Naive B cell (primary cell): ENCODE measurements at regions not wholly inside any gene's neighbourhood (a gene's known extent, or its start where the extent isn't known, plus 50 kb on each side); places are given as distances from the start of the nearest gene placed in this dataset.

Experiments
- ATAC-seq, 2 donors: fragments of 150-1000 bp; cut with Tn5 transposase; 2 replicates each; pipeline ENCODE4 v1.10.0; 2021; ENCODE audit warnings: low read depth in 2 of 2, mild to moderate bottlenecking in 2 of 2, moderate library complexity in 2 of 2
- DNase-seq: peaks from one replicate; pipeline ENCODE4 v3.0.0; 2022
- H3K27ac Mint-ChIP-seq, 6 donors: one replicate each; pipeline ENCODE4 v1.8.0; 2020 to 2022; ENCODE audit warnings: mild to moderate bottlenecking in 6 of 6, mixed read lengths in 6 of 6, moderate library complexity in 5 of 6, inconsistent platforms in 2 of 6
- H3K27me3 Mint-ChIP-seq, 3 donors: one replicate each; pipeline ENCODE4 v1.8.0; 2021 to 2022; ENCODE audit warnings: mixed read lengths in 3 of 3, mild to moderate bottlenecking in 1 of 3
- H3K36me3 Mint-ChIP-seq, 2 donors: one replicate each; pipeline ENCODE4 v1.8.0; 2020 to 2022; ENCODE audit warnings: mixed read lengths in 2 of 2, inconsistent platforms in 1 of 2, mild to moderate bottlenecking in 1 of 2
- H3K4me1 Mint-ChIP-seq, 3 donors: one replicate each; pipeline ENCODE4 v1.8.0; 2020 to 2022; ENCODE audit warnings: mixed read lengths in 3 of 3, inconsistent platforms in 1 of 3, mild to moderate bottlenecking in 1 of 3, moderate library complexity in 1 of 3
- H3K4me3 Mint-ChIP-seq, 8 donors: one replicate each; pipeline ENCODE4 v1.8.0; 2020 to 2022; ENCODE audit warnings: mild to moderate bottlenecking in 8 of 8, mixed read lengths in 8 of 8, moderate library complexity in 8 of 8, inconsistent platforms in 2 of 8
- H3K9me3 Mint-ChIP-seq, 7 donors: one replicate each; pipeline ENCODE4 v1.8.0; 2020 to 2022; ENCODE audit warnings: mixed read lengths in 7 of 7, mild to moderate bottlenecking in 5 of 7, inconsistent platforms in 2 of 7, moderate library complexity in 1 of 7

DNA sequence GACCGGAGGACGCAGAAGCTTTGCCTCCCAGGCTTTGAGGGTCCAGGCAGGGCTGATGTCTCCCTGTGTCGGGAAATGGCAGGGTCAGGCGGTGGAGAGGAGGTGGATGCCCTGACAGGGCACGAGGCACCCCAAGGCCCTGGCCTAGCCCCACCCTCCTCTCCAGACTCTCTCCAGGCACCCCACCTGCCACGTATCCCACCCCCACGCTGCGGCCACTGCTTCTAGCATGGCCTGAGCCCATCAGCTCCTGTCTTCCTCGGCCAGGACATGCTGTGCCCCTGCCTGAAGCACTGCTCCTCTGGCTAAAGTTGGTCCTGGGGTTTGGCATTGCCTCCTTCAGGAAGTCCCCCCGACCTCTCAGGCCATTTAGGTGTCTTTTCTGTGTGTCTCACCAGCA lies 64.2 kb upstream of the RXRA start:
- DNase-seq, result no peak
- no peak overlapping the region for H3K27ac Mint-ChIP-seq
- peaks cover 0 to 8% (median 2%) of the 10 kb centered on the region in 7 donors for H3K9me3 Mint-ChIP-seq
- no peak for ATAC-seq
- H3K27me3 Mint-ChIP-seq, result peaks cover 4 to 48% (median 38%) of the 10 kb centered on the region in 3 donors
- H3K36me3 Mint-ChIP-seq, result no peaks in the 10 kb centered on the region
- peaks cover 16 to 23% (median 17%) of the 10 kb centered on the region in 3 donors for H3K4me1 Mint-ChIP-seq
- no peak overlapping the region for H3K4me3 Mint-ChIP-seq

DNA sequence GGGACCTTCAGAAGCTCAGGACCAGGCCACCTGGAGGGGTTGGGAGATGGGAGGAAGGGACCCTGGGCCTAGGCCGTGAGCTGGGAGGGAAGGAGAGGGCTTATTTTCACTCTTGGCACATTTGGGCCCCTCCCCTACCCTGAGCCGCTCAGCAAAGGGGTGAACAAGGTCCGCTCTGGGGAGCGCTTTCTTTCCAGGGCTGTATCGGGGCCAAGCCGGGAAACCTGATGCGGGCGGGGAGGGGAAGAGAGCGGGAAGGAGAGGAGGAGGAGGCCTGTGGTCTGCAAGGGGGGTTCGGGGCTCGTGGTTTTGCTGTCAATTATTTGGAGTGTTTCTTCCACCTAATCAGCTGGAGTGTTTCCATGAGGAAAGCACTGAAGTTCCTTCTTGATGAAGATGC lies 62.7 kb upstream of the RXRA start:
- H3K27ac Mint-ChIP-seq, result no peak overlapping the region
- no peak for ATAC-seq

DNA sequence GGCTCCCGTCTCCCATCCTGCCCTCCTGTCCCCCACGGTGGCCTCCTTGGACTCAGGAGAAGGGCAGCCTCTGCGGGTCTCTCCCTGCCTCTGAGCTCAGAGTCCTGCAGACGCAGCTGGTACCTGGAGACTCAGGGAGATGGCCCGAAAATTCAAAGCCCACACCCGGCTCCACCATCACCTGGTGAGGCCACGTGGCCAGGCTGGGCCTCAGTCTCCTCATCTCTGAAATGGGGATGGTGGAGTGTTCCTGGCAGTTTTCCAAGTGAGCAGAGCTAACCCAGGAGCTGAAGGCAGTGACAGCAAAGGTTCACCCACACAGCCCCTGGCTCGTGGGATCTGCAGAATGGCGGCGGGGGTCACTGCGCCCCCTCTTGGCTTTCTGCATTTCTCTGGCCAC lies 62.1 kb upstream of the RXRA start:
- H3K4me1 Mint-ChIP-seq, result peaks cover 28 to 44% (median 36%) of the 10 kb centered on the region in 3 donors

More for the DNA sequence above, 62.7 kb upstream of the RXRA start:
- no peaks in the 10 kb centered on the region for H3K36me3 Mint-ChIP-seq
- H3K27me3 Mint-ChIP-seq, result peaks cover 4 to 38% (median 28%) of the 10 kb centered on the region in 3 donors
- H3K4me1 Mint-ChIP-seq, result peaks cover 23 to 38% (median 32%) of the 10 kb centered on the region in 3 donors
- DNase-seq, result no peak
- peak overlapping the region in 2 of 8 donors; percentile 30 to 68 for H3K4me3 Mint-ChIP-seq
- H3K9me3 Mint-ChIP-seq, result peaks cover 0 to 8% (median 2%) of the 10 kb centered on the region in 7 donors

DNA sequence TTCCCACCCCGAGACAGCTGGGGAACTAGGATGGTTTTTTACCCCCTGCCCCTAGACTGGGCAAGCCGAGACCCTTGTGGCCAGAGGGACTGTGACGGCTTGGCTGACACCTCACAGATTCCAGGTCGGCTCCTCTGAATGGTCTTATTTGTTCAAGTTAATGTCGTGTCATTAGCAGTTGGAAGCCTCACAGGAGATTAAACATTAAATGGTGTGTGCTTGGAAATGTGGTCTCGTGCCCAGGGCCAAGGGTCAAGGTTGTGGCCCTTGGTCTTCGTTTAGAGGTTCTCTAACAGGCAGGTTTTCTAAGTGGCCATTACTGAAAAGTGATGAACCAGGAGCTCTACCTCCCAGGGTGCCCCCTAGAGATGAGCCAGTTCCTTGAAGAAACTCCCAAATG lies 61.2 kb upstream of the RXRA start:
- DNase-seq (no peak), ATAC-seq (no peak)
- Mint-ChIP-seq H3K4me3 (peak overlapping the region in 1 of 8 donors; percentile 15), H3K36me3 (no peaks in the 10 kb centered on the region), H3K4me1 (peaks cover 30 to 53% (median 40%) of the 10 kb centered on the region in 3 donors), H3K27me3 (peaks cover 4 to 38% (median 28%) of the 10 kb centered on the region in 3 donors), H3K27ac (no peak overlapping the region), H3K9me3 (peaks cover 0 to 8% (median 2%) of the 10 kb centered on the region in 7 donors)

More for the DNA sequence above, 62.1 kb upstream of the RXRA start:
- H3K27ac Mint-ChIP-seq, result no peak overlapping the region
- H3K4me3 Mint-ChIP-seq, result peak overlapping the region in 1 of 8 donors; percentile 30
- H3K27me3 Mint-ChIP-seq, result peaks cover 4 to 38% (median 28%) of the 10 kb centered on the region in 3 donors
- DNase-seq (no peak), ATAC-seq (no peak)
- peaks cover 0 to 8% (median 2%) of the 10 kb centered on the region in 7 donors for H3K9me3 Mint-ChIP-seq
- H3K36me3 Mint-ChIP-seq, result no peaks in the 10 kb centered on the region

DNA sequence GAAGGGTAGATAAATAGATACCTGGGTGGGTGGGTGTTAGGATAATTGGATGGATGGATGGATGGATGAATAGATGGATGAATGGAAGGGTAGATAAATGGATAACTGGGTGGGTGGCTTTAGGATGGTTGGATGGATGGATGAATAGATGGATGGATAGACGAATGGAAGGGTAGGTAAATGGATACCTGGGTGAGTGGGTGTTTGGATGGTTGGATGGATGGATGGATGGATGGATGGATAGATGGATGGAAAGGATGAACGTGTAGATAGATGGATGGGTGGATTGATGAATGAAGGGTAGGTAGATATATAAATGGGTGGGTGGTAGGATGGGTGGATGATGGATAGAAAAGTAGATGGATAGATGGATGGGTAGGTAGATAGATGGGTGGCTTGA lies 59.8 kb upstream of the RXRA start:
- H3K27ac Mint-ChIP-seq, result peak overlapping the region; percentile 8 to 70 (median 36)

DNA sequence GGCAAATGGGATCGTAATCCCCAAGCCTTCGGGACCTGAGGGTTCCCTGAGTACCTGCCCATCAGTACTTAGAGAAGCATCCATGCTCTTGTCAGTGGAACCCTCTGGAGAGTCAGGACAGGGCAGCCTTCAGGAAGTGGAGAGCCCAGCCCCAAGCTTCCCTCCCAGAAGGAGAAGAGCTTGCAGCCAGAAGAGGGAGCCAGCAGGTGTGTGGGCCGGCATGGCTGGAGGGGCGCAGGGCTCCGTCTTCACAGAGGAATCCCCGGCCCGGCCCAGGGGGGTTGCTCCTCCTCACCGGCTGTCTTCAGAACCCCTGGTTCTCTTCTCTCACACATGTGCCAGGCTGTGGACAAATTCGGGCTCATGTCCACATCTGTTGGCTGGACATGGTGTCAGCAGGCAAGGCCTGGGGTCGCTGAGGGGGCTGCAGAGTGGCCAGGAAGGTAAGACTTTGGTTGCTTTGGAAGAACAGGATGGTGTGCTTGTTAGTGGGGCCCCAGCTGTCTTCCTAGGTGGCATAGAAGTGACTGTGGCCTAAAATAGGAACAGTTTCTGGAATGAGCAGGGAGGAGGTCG lies 58.9 kb upstream of the RXRA start:
- Mint-ChIP-seq H3K4me3 (peak overlapping the region in 4 of 8 donors; percentile 41 to 83 (median 66)), H3K27ac (peak overlapping the region in 2 of 6 donors; percentile 40 to 59), H3K36me3 (no peaks in the 10 kb centered on the region), H3K27me3 (peaks cover 4 to 24% (median 11%) of the 10 kb centered on the region in 3 donors), H3K4me1 (peaks cover 43 to 74% (median 59%) of the 10 kb centered on the region in 3 donors), H3K9me3 (peaks cover 0 to 8% (median 2%) of the 10 kb centered on the region in 7 donors)
- ATAC-seq (no peak), DNase-seq (no peak)

More for the DNA sequence above, 59.8 kb upstream of the RXRA start:
- H3K4me3 Mint-ChIP-seq, result peak overlapping the region in 5 of 8 donors; percentile 7 to 62 (median 26)
- H3K27me3 Mint-ChIP-seq, result peaks cover 4 to 33% (median 20%) of the 10 kb centered on the region in 3 donors
- ATAC-seq (no peak), DNase-seq (no peak)
- peaks cover 0 to 8% (median 2%) of the 10 kb centered on the region in 7 donors for H3K9me3 Mint-ChIP-seq
- H3K4me1 Mint-ChIP-seq, result peaks cover 36 to 66% (median 50%) of the 10 kb centered on the region in 3 donors
- H3K36me3 Mint-ChIP-seq, result no peaks in the 10 kb centered on the region

DNA sequence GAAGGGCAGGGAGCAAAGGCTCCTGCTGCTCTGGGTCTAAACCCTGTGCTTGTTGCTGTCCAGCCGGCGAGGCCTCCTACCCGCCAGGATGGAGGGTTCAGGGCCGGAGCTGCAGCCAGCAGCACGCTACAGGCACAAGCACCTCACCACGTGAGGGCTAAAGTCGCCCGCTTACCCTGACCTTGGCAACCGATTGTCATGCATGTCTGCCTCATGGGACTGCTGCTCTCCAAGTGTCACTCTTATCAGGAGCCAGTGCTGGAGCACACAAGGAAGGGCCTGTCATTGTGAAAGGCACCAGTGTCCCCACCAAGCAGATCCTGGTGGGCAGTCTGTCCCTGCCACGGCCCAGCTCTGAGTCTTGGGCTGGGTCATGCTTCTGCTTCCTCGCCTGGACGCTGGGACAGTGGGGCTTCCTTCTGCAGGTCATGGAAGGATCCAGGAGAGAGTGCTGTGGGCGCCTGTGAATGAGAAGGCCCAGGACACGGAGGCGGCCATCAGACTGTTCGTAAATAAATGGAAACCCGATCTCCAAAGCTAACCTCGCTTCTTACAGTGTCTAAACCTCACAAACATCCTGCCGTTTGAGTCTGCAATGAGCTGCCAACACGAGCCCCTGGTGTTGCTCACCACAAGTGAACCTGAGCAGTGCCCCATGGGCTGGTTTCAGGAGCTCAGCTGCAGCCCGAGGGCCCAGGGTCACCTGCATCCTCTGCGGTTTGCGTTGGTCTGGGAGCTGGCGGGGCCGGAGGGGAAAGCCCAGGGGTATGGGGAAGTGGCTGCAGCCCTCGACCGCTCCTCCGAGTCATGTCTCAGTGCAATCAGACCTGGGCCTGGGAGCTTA lies 58.2 kb upstream of the RXRA start:
- H3K27me3 Mint-ChIP-seq, result peaks cover 4 to 17% (median 8%) of the 10 kb centered on the region in 3 donors
- DNase-seq (peak; percentile 65), ATAC-seq (peak; percentile 79 to 88)
- no peaks in the 10 kb centered on the region for H3K36me3 Mint-ChIP-seq
- H3K4me3 Mint-ChIP-seq, result peak overlapping the region in 7 of 8 donors; percentile 43 to 83 (median 67)
- peaks cover 0 to 8% (median 2%) of the 10 kb centered on the region in 7 donors for H3K9me3 Mint-ChIP-seq
- peak overlapping the region in 5 of 6 donors; percentile 51 to 87 (median 79) for H3K27ac Mint-ChIP-seq
- peaks cover 43 to 74% (median 59%) of the 10 kb centered on the region in 3 donors for H3K4me1 Mint-ChIP-seq

DNA sequence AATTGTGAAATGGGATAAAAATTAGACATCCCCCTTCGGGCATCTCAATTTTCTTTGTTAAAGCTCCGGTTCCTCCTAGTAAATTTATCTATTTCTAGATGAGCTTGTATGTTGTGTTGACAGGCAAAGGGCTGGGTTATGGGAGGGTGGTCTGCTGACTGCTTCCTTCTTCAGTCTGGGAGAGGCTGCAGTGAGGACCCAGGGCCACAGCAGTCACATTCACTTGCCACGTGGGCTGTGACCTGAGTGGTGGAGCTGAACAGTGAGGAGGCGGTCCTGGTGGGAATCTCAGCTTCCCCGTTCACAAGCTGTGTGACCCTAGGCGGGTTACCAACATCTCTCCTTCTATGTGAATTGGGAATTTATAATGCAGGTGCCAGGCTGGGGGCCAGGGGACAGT lies 57.5 kb upstream of the RXRA start:
- H3K4me3 Mint-ChIP-seq, result peak overlapping the region in 6 of 8 donors; percentile 43 to 83 (median 63)
- peak overlapping the region in 4 of 6 donors; percentile 66 to 87 (median 77) for H3K27ac Mint-ChIP-seq
- ATAC-seq, result peak; percentile 5 to 13
- no peaks in the 10 kb centered on the region for H3K36me3 Mint-ChIP-seq
- peaks cover 0 to 8% (median 2%) of the 10 kb centered on the region in 7 donors for H3K9me3 Mint-ChIP-seq
- H3K27me3 Mint-ChIP-seq, result peaks cover 2 to 12% (median 7%) of the 10 kb centered on the region in 3 donors
- DNase-seq, result no peak
- peaks cover 41 to 68% (median 55%) of the 10 kb centered on the region in 3 donors for H3K4me1 Mint-ChIP-seq

DNA sequence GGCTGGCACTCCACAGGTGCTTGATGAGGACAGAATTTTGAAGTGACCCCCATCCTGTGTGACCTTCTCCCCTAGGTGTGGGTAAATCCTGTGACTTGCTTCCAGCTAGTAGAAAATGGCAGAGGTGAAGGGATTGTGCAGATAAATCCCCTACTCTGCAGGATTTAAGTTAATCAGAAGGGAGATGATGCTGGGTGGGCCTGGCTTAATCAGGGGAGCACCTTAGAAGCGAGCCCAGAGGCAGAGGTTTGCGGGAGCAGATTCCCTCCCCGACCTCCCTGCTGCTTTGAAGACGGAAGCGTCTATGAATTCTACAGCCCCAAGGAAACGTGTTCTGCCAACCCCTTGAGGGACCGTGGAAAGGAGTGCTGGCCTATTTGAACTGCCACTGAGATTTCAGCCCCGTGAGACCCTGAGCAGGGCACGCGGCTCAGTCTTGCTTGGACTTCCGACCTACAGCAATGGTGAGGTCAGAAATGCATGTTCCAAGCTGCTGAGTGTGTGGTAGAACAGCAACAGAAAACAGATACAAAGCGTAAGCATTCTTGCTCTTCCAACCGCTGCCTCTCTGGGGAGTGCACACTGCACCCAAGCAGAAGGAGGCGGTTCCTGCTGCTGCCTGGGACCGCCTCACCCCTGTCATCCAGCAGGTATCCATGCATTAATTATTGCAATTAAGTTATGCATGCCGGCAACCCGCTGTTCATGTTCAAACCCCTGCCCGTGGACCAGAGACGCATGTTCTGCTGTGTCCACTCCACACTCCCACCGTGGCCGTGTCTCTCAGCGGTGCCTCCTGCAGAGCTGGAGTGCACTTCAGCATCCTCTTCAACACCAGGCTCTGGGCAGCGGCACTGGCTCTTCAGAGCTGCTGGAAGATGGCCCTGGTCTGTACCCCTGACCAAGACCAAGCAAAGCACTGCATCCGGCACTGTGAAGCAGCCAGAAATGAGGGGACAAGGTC lies 54.6 kb upstream of the RXRA start:
- H3K36me3 Mint-ChIP-seq, result no peaks in the 10 kb centered on the region
- H3K9me3 Mint-ChIP-seq, result peaks cover 0 to 3% (median 1%) of the 10 kb centered on the region in 7 donors
- peaks cover 33 to 68% (median 51%) of the 10 kb centered on the region in 3 donors for H3K4me1 Mint-ChIP-seq
- DNase-seq (no peak), ATAC-seq (peak in 1 of 2 donors; percentile 36)
- H3K27ac Mint-ChIP-seq, result peak overlapping the region in 1 of 6 donors; percentile 80
- H3K27me3 Mint-ChIP-seq, result peaks cover 2 to 6% (median 5%) of the 10 kb centered on the region in 3 donors
- peak overlapping the region in 3 of 8 donors; percentile 23 to 65 (median 56) for H3K4me3 Mint-ChIP-seq

DNA sequence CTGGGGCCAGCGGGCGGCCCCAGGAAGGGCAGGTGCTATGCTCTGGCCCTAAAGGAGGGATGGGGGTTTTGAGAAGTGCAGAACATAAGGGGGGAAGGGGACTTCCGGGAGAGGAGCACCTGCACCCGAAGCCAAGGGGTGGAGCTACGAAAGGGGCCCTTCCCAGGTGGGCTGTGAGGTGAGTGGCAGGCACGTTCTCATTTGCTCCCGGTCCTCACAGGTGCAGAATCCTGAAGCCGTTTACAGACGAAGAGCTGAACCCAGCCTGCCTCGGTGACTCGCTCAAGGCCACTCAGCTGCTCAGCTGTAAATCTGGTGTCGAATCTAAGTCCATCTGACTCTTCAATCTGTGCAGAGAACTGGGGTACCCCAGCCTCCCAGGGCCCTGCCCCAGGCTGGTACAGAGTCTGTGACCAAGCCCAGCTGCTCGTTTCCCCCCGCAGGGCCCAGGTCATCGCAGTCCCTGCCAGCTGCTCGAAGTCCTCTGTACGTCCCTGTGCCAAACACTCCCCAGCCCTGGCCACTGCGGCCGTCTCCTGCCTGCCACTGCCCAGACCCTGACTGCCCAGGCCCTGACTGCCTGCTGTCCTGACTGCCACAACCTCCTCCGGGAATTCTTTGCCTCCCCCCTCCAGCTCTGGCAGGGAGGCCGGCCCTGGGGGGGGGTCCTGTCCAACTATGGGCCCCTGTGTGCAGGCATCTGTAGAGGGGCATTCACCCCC lies 53.8 kb upstream of the RXRA start:
- no peak overlapping the region for H3K27ac Mint-ChIP-seq
- H3K9me3 Mint-ChIP-seq, result peaks cover 0 to 3% (median 0%) of the 10 kb centered on the region in 7 donors
- DNase-seq, result no peak
- peaks cover 0 to 6% (median 5%) of the 10 kb centered on the region in 3 donors for H3K27me3 Mint-ChIP-seq
- ATAC-seq, result no peak
- H3K4me1 Mint-ChIP-seq, result peaks cover 35 to 68% (median 48%) of the 10 kb centered on the region in 3 donors
- H3K36me3 Mint-ChIP-seq, result no peaks in the 10 kb centered on the region
- no peak overlapping the region for H3K4me3 Mint-ChIP-seq

DNA sequence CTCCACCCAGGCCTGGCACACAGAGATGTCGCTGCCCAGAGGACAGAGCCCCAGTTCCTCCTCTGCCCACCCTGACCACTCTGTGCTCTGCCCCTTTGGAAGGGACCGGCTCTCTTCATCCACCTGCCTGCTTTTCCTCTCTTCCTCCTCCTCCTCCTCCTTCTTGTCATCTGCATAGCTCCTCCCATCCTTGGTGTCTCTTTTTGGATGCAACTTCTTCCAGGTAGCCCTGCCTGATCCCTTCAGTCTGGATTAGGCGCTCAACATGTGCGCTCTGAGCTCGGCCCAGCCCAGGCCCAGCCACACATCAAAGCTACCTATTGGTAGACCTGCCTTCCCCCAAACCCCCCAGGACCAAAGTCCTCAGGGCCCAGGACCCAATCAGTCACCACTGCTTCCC lies 52.6 kb upstream of the RXRA start:
- peak overlapping the region in 2 of 6 donors; percentile 11 to 82 for H3K27ac Mint-ChIP-seq

DNA sequence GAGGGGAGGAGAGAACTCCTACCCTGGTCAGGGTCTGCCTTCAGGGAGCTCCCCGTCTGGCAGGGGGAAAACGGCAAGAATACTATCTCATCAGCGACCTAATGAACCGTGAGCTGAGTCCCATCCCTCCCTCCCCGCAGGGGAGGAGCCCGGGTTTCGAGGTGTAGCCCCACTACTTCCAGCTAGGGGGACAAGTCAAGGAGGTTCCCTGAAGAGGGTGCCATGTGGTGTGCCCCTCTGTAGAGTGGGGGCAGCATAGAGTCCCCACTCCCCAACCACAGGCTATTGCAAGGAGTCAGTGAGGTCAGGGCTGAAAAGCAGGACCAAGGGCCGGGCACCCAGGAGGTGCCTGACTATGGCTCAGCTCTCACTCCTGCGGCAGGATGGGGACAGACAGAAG lies 50.9 kb upstream of the RXRA start:
- H3K4me3 Mint-ChIP-seq, result peak overlapping the region in 1 of 8 donors; percentile 64
- peaks cover 18 to 39% (median 26%) of the 10 kb centered on the region in 3 donors for H3K4me1 Mint-ChIP-seq
- no peaks in the 10 kb centered on the region for H3K36me3 Mint-ChIP-seq
- H3K9me3 Mint-ChIP-seq, result no peaks in the 10 kb centered on the region
- H3K27me3 Mint-ChIP-seq, result peaks cover 0 to 7% (median 5%) of the 10 kb centered on the region in 3 donors
- DNase-seq (no peak), ATAC-seq (peak in 1 of 2 donors; percentile 32)
- no peak overlapping the region for H3K27ac Mint-ChIP-seq

More for the DNA sequence above, 52.6 kb upstream of the RXRA start:
- peaks cover 27 to 56% (median 37%) of the 10 kb centered on the region in 3 donors for H3K4me1 Mint-ChIP-seq
- ATAC-seq, result no peak
- H3K27me3 Mint-ChIP-seq, result peaks cover 0 to 6% (median 5%) of the 10 kb centered on the region in 3 donors
- no peaks in the 10 kb centered on the region for H3K36me3 Mint-ChIP-seq
- H3K9me3 Mint-ChIP-seq, result peaks cover 0 to 3% (median 0%) of the 10 kb centered on the region in 7 donors
- H3K4me3 Mint-ChIP-seq, result no peak overlapping the region
- no peak for DNase-seq
